Stomach (tissue), 8 donors: ENCODE measurements at regions not wholly inside any gene's neighbourhood (a gene's known extent, or its start where the extent isn't known, plus 50 kb on each side); places are given as distances from the start of the nearest gene placed in this dataset.

Experiments
- DNase-seq, 2 donors: peaks; one replicate each; pipeline versions ENCODE4 v3.0.0 to v3.0.0-alpha.2; 2013 to 2019
- H3K27ac ChIP-seq, 5 donors: fragments of 200-600 bp in 4 of 5; sonication (generic) in 4 of 5; one replicate each; pipeline ENCODE4 v1.5.1; 2013 to 2019; ENCODE audit warnings: mild to moderate bottlenecking in 1 of 5, moderate library complexity in 1 of 5
- H3K27me3 ChIP-seq, 3 donors: fragments of 200-600 bp; sonication (generic); one replicate each; pipeline ENCODE4 v1.5.1; 2017 to 2019; ENCODE audit warnings: mixed run types in 1 of 3
- H3K36me3 ChIP-seq, 4 donors: fragments of 200-600 bp; sonication (generic); 1 replicate in 3 of 4; 2 replicates in 1 of 4; pipeline ENCODE4 v1.5.1; 2016 to 2019
- H3K4me1 ChIP-seq, 4 donors: fragments of 200-600 bp; sonication (generic); one replicate each; pipeline ENCODE4 v1.5.1; 2016 to 2019
- H3K4me3 ChIP-seq, 4 donors: fragments of 200-600 bp; sonication (generic) in 3 of 4; one replicate each; pipeline ENCODE4 v1.5.1; 2016 to 2019; ENCODE audit warnings: mild to moderate bottlenecking in 1 of 4
- H3K9me3 ChIP-seq, 4 donors: fragments of 200-600 bp; sonication (generic); one replicate each; pipeline ENCODE4 v1.5.1; 2016 to 2019
- CTCF ChIP-seq, 7 experiments: fragments of 450-650 bp in 4 of 7; fragments of 200-600 bp in 3 of 7; sonication (generic) in 3 of 7; IDR thresholded peaks; one replicate each; pipeline ENCODE4 v1.5.1; 2016 to 2019; ENCODE audit warnings: antibody characterized with exemption in 7 of 7, control low read depth in 2 of 7, mild to moderate bottlenecking in 1 of 7
- EP300 ChIP-seq: sonication (generic); formaldehyde crosslinking; IDR thresholded peaks from one replicate; pipeline ENCODE4 v1.6.1; 2017; ENCODE audit warnings: antibody characterized with exemption
- POLR2A ChIP-seq, 4 donors: fragments of 450-650 bp; IDR thresholded peaks; one replicate each; pipeline ENCODE4 v1.6.1; 2016; ENCODE audit warnings: antibody characterized with exemption in 4 of 4, control low read depth in 2 of 4, mild to moderate bottlenecking in 1 of 4, moderate library complexity in 1 of 4
- POLR2AphosphoS5 ChIP-seq, 3 donors: sonication (generic); formaldehyde crosslinking; IDR thresholded peaks; one replicate each; pipeline ENCODE4 v1.6.1; 2016; ENCODE audit warnings: antibody characterized with exemption in 3 of 3
- WGBS, 5 donors: extraction: QIAGEN DNeasy Blood & Tissue Kit in 3 of 5; methylation state at CpG; one replicate each; pipeline versions ENCODE4 v1.1.5 to v1.1.7; 2013 to 2018; 5-methylcytosine and 5-hydroxymethylcytosine counted together
- intact Hi-C: fragments of 100-400 bp; cut with DNase I; formaldehyde crosslinking; loops from one replicate; pipeline ENCODE4 v1.15.1; 2023; ENCODE audit warnings: low total_unique reads
- donor health status: healthy with polysubstance abuse.
- donor health status: Bipolar disorder and iron deficiency.
- donor health status: healthy.

GRCh38 chr12:43286986-43287385 lies 265.0 kb downstream of the ADAMTS20 start:
- intact Hi-C loops = no loop called here
- Histone ChIP-seq H3K4me1 (peaks cover 0 to 23% (median 11%) of the 10 kb centered on the region in 4 donors), H3K9me3 (no peaks in the 10 kb centered on the region), H3K36me3 (no peaks in the 10 kb centered on the region), H3K4me3 (no peak overlapping the region), H3K27ac (no peak overlapping the region), H3K27me3 (no peaks in the 10 kb centered on the region)
- TF ChIP-seq EP300 = no peak
- TF ChIP-seq POLR2AphosphoS5 (IDR thresholded peaks at IDR 0.05) = no peak
- no peak for TF ChIP-seq CTCF (IDR thresholded peaks at IDR 0.05)
- no peak for TF ChIP-seq POLR2A (IDR thresholded peaks at IDR 0.05)
- no peak for DNase-seq
- WGBS, 5 donors = 92 to 100% (median 100%) methylated on average over 2 of the region's 2 CpGs

DNA sequence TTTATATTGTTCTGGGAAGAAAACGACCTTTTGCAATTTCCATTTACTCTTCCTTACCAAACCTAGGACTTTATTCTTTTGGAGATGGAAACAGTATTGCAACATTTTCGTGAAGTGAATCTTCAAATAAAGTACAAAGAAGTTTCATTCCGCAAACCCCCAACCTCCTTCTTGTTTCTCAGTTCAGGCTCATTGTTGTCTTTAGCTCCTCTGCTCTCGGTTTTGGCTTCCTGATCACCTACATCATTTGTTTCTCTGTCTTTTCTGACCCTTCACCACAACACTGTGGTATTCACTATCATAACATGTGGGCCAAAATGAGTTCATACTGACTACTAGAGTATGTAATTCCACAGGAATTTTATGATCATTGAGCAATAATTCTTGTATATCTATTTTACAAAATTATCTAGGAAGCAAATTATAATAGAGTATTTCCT lies 266.8 kb downstream of the ADAMTS20 start:
- peak in 1 of 2 donors; percentile 34 for DNase-seq
- H3K27me3 ChIP-seq = no peaks in the 10 kb centered on the region
- 65 to 72% (median 66%) methylated on average over 4 of the region's 4 CpGs for WGBS, 5 donors
- intact Hi-C loops = no loop called here
- H3K4me3 ChIP-seq = no peak overlapping the region
- TF ChIP-seq POLR2A (IDR thresholded peaks at IDR 0.05) = no peak
- no peak for TF ChIP-seq CTCF (IDR thresholded peaks at IDR 0.05)
- no peak for TF ChIP-seq EP300
- TF ChIP-seq POLR2AphosphoS5 (IDR thresholded peaks at IDR 0.05) = no peak
- H3K36me3 ChIP-seq = no peaks in the 10 kb centered on the region
- H3K9me3 ChIP-seq = no peaks in the 10 kb centered on the region
- peaks cover 0 to 23% (median 11%) of the 10 kb centered on the region in 4 donors for H3K4me1 ChIP-seq
- H3K27ac ChIP-seq = no peak overlapping the region

DNA sequence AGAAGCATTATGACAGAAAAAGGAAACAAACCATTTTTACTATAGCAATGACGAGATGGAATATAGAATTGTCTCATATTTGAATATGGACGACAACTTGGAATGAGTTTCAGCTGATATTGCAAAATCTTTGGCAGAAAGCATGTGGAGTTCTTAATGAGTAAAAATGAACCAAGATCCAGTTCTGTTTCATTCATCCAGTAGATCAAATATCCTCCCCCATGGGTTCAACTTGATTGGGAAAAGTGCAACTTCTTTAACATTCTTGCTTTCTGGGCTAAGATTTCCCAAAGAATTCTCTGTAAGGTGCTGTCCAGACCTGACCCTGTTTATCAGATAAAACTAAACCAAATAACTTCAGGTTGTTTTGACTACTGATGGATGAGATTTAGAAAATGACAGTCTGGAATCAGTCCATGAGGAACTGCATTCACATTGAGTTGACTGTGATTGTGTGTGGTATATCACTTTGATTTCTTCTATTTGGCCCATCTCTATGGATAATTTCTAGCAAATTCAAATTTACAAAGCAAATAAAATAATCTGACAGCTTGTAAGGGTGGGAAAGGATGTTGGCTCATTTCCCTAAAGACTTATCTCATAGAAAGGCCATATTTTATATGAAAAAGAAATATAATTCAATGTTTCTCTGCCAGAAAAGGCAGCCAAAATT lies 267.4 kb downstream of the ADAMTS20 start:
- Histone ChIP-seq H3K4me3 (no peak overlapping the region), H3K27ac (no peak overlapping the region), H3K27me3 (no peaks in the 10 kb centered on the region), H3K9me3 (no peaks in the 10 kb centered on the region), H3K36me3 (no peaks in the 10 kb centered on the region), H3K4me1 (peaks cover 0 to 20% (median 10%) of the 10 kb centered on the region in 4 donors)
- 58 to 82% (median 74%) methylated on average over 2 of the region's 2 CpGs for WGBS, 5 donors
- DNase-seq = peak in 1 of 2 donors; percentile 49
- no peak for TF ChIP-seq POLR2A (IDR thresholded peaks at IDR 0.05)
- TF ChIP-seq CTCF (IDR thresholded peaks at IDR 0.05) = no peak
- TF ChIP-seq EP300 = no peak
- TF ChIP-seq POLR2AphosphoS5 (IDR thresholded peaks at IDR 0.05) = no peak
- intact Hi-C loops = no loop called here

GRCh38 chr12:43283206-43283605 lies 268.8 kb downstream of the ADAMTS20 start:
- DNase-seq = no peak
- intact Hi-C loops = no loop called here
- TF ChIP-seq POLR2AphosphoS5 (IDR thresholded peaks at IDR 0.05) (no peak), EP300 (no peak), POLR2A (IDR thresholded peaks at IDR 0.05) (no peak), CTCF (IDR thresholded peaks at IDR 0.05) (no peak)

More at GRCh38 chr12:43283206-43283605, 268.8 kb downstream of the ADAMTS20 start:
- Histone ChIP-seq H3K4me3 (no peak overlapping the region), H3K27me3 (no peaks in the 10 kb centered on the region), H3K9me3 (no peaks in the 10 kb centered on the region), H3K27ac (no peak overlapping the region), H3K4me1 (peaks cover 0 to 9% (median 3%) of the 10 kb centered on the region in 4 donors), H3K36me3 (no peaks in the 10 kb centered on the region)
